22Rv1 (cell line): ENCODE measurements at regions not wholly inside any gene's neighbourhood (a gene's known extent, or its start where the extent isn't known, plus 50 kb on each side); places are given as distances from the start of the nearest gene placed in this dataset.

Experiments used
- H3K27ac ChIP-seq: fragments of 450-650 bp; 2 replicates; pipeline ENCODE4 v1.5.1; 2017
- ZFX ChIP-seq: fragments of 450-650 bp; IDR thresholded peaks from 2 replicates; pipeline ENCODE4 v1.6.1; 2017; ENCODE audit warnings: antibody characterized with exemption, borderline replicate concordance
- TF ChIP-seq, protein P1 (sequence below): fragments of 450-650 bp; IDR thresholded peaks from 2 replicates; pipeline ENCODE4 v1.5.1; 2017; ENCODE audit warnings: mild to moderate bottlenecking

- no peak overlapping the region for H3K27ac ChIP-seq
- no peak for TF ChIP-seq ZFX
- TF ChIP-seq, protein P1, sequence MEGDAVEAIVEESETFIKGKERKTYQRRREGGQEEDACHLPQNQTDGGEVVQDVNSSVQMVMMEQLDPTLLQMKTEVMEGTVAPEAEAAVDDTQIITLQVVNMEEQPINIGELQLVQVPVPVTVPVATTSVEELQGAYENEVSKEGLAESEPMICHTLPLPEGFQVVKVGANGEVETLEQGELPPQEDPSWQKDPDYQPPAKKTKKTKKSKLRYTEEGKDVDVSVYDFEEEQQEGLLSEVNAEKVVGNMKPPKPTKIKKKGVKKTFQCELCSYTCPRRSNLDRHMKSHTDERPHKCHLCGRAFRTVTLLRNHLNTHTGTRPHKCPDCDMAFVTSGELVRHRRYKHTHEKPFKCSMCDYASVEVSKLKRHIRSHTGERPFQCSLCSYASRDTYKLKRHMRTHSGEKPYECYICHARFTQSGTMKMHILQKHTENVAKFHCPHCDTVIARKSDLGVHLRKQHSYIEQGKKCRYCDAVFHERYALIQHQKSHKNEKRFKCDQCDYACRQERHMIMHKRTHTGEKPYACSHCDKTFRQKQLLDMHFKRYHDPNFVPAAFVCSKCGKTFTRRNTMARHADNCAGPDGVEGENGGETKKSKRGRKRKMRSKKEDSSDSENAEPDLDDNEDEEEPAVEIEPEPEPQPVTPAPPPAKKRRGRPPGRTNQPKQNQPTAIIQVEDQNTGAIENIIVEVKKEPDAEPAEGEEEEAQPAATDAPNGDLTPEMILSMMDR, result no peak
Observed at GRCh38 chr18:41829647-41830516, 125.2 kb upstream of the PIK3C3 start.

DNA sequence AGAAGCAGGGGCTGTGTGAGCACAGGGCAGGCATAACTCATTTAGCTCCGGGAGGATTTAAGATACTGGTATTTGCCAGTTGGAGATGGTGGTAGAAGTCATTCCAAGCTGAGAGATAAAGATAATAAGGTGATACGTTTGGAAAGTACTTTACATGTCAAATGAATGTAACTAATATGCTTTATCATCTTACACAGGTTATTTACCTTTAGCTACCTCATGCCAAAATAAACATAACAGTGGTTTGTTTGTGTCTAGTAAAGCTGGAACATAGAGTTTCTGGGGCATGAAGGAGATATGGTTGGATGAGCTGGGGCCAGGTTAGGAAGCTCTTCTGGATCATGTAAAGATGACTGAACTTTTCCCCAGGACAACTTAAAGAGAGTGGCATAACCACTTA lies 126.9 kb upstream of the PIK3C3 start:
- H3K27ac ChIP-seq, result no peak overlapping the region
- TF ChIP-seq ZFX, result no peak
- TF ChIP-seq, protein P1, result no peak

DNA sequence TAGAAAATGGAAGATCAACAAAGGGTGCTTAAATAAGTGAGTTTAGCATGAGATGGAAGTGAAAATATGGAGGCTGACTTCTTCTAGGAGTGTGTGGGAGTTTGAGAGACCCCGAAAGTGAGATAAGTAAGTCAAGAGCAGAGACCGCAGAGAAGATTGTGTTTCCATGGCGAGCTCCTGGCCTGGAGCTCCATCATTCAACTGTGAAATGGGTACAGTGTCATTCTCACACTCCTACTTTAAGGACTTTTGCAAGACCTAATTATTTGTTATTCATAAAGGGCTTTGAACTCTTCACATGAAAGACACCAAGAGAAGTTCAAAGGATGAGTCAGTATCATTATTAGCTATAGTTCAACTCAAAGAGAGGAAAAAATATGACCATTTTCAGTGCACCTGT lies 134.2 kb upstream of the PIK3C3 start:
- TF ChIP-seq ZFX, result no peak
- TF ChIP-seq, protein P1, result no peak
- H3K27ac ChIP-seq, result no peak overlapping the region

DNA sequence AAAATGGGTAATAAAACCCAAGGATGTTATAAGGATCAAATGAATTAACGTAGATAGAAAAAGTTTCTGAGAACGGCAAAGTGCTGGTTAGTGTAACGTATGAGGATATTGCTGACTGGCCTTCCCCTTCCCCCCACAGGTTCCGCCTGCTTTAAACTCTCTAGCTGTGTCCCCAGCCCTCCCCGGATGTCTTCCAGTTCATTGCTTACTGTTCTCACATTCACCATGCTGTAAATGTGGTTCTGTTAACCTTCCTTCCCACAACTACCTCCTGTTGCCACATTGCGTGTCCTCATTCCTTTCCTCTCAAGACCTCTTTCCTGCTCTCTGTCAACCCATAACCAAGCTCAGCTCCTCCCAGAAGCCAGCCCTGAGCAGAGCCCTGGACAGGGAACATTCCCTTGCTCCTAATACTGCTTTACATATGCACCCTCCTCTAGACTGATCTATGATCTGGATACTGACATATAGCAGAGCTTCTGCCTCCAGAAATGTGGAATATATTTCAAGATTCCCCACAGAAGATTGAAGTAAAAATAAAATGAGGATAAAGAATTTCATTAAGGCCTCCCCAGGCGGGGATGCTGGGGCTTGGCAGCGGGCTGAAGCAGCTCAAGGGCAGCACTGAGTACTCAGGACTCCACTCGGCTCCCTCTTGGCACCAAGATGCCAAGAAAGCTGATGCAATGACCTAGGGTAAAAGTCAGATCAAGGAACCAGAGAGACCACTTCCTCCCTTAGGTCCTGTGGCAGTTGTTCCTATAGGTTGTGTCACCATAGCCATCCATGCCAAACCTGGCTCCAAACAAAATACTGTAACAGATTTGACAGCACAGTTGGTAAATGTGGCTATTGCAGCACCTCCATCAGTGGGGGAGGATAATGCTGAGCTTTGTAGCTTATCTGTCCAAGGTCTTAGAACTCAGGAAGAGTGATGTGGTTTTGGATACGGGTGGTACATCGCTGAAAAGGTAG lies 136.4 kb upstream of the PIK3C3 start:
- TF ChIP-seq, protein P1, result no peak
- TF ChIP-seq ZFX, result no peak

GRCh38 chr18:41814651-41815050 lies 140.4 kb upstream of the PIK3C3 start:
- H3K27ac ChIP-seq, result no peak overlapping the region
- no peak for TF ChIP-seq ZFX
- TF ChIP-seq, protein P1, result no peak

More for the DNA sequence above, 136.4 kb upstream of the PIK3C3 start:
- no peak overlapping the region for H3K27ac ChIP-seq

DNA sequence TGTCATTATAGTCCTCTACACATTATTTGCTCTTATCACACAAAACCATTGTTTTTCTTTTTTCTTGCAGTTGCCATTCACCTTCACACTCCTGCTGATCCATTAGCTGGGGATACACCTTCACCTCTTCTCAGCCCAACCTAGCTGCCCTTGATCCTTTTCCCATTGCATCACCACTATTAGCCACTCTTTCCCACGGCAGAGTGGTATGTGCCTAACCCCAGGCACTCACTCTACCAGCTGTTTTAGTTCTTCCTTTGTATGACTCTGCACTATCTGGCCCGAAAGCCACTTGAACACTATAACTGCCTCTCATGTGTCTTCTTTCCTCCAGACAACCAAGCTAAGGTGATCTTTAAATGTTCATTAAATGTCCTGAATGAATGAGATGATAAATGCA lies 145.4 kb upstream of the PIK3C3 start:
- TF ChIP-seq, protein P1, result no peak
- no peak for TF ChIP-seq ZFX
- H3K27ac ChIP-seq, result no peak overlapping the region
